DOHH2 (cell line): ENCODE measurements at regions not wholly inside any gene's neighbourhood (a gene's known extent, or its start where the extent isn't known, plus 50 kb on each side); places are given as distances from the start of the nearest gene placed in this dataset.

Source experiments
- H3F3A ChIP-seq: fragments of 200-600 bp; sonication (generic), shearing (Covaris generic); 2 replicates; pipeline ENCODE4 v1.6.0; 2016; ENCODE audit warnings: antibody characterized with exemption, mild to moderate bottlenecking; ENCODE audit not compliant: control insufficient read depth, insufficient read depth
- H3K27ac ChIP-seq: fragments of 200-600 bp; sonication (generic); 2 replicates; pipeline ENCODE4 v1.5.1; 2014; ENCODE audit warnings: low read depth, mild to moderate bottlenecking, low read length, moderate library complexity
- H3K27me3 ChIP-seq: fragments of 200-600 bp; sonication (generic); 2 replicates; pipeline ENCODE4 v1.6.1; 2014; ENCODE audit warnings: mild to moderate bottlenecking, low read length, mixed read lengths; ENCODE audit not compliant: control insufficient read depth
- H3K36me3 ChIP-seq: fragments of 200-600 bp; sonication (generic); 2 replicates; pipeline ENCODE4 v1.6.1; 2014; ENCODE audit warnings: mild to moderate bottlenecking, low read length, moderate library complexity, mixed read lengths; ENCODE audit not compliant: control insufficient read depth
- H3K4me1 ChIP-seq: fragments of 200-600 bp; sonication (generic); 2 replicates; pipeline ENCODE4 v1.6.1; 2014; ENCODE audit warnings: mild to moderate bottlenecking, low read length, mixed read lengths; ENCODE audit not compliant: control insufficient read depth
- H3K4me2 ChIP-seq: fragments of 200-600 bp; sonication (generic); 2 replicates; pipeline ENCODE4 v1.6.0; 2014; ENCODE audit warnings: mild to moderate bottlenecking, low read length, moderate library complexity
- H3K4me3 ChIP-seq: fragments of 200-600 bp; sonication (generic); 2 replicates; pipeline ENCODE4 v1.5.1; 2014; ENCODE audit warnings: mild to moderate bottlenecking, low read length, mixed read lengths
- H3K79me2 ChIP-seq: fragments of 200-600 bp; sonication (generic); 2 replicates; pipeline ENCODE4 v1.6.1; 2014; ENCODE audit warnings: mild to moderate bottlenecking, low read length, mixed read lengths; ENCODE audit not compliant: control insufficient read depth
- H3K9me2 ChIP-seq: fragments of 200-600 bp; sonication (generic); replicated peaks from 2 replicates; pipeline ENCODE4 v1.6.1; 2014; ENCODE audit warnings: mild to moderate bottlenecking, low read length, mixed read lengths; ENCODE audit not compliant: control insufficient read depth
- H3K9me3 ChIP-seq: fragments of 200-600 bp; sonication (generic); 2 replicates; pipeline ENCODE4 v1.6.1; 2014; ENCODE audit warnings: antibody characterized with exemption, low read length, mixed read lengths; ENCODE audit not compliant: control insufficient read depth, insufficient read depth
- H4K20me1 ChIP-seq: fragments of 200-600 bp; sonication (generic); 2 replicates; pipeline ENCODE4 v1.6.0; 2014; ENCODE audit warnings: low read depth, mild to moderate bottlenecking, antibody characterized with exemption, low read length, moderate library complexity; ENCODE audit not compliant: control insufficient read depth, insufficient read depth
- EZH2phosphoT487 ChIP-seq: fragments of 200-600 bp; sonication (generic); IDR thresholded peaks from 2 replicates; pipeline ENCODE4 v1.6.1; 2017; ENCODE audit warnings: borderline replicate concordance, mild to moderate bottlenecking, antibody characterized with exemption, low read length, moderate library complexity, mixed read lengths
- TF ChIP-seq, protein P1 (sequence below): fragments of 200-600 bp; sonication (generic); IDR thresholded peaks from one replicate; pipeline ENCODE4 v1.5.1; 2014; ENCODE audit warnings: antibody characterized with exemption, mild to moderate bottlenecking, low read depth, low read length; ENCODE audit not compliant: poor library complexity, severe bottlenecking

DNA sequence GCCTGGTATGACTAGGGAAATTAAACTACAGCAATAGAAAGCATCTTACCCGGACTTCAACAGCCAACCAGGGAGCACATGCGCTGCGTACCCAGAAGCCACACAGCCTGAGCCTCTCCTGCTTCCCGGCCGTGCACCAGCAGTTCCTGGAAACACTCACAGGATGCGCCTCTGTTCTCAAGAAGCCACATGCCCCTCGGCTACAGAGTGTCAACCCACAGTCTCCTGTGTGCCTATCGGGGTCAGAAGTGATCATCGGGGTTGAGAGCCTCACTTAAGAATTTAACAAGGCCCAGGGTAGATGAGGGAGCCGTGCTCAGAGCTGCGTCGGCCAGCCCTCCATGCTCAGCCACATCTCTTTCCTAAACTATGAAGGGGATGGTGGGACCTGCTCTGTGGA lies 147.2 kb upstream of the GGTLC1 start:
- H3K79me2 ChIP-seq: no peaks in the 10 kb centered on the region
- H3K4me1 ChIP-seq: no peaks in the 10 kb centered on the region
- H3K4me2 ChIP-seq: no peak overlapping the region
- no peaks in the 10 kb centered on the region for H3F3A ChIP-seq
- H3K9me2 ChIP-seq: no peaks in the 10 kb centered on the region
- H3K9me3 ChIP-seq: peaks cover 2% of the 10 kb centered on the region; the same call in 1 of the 2 replicates
- H4K20me1 ChIP-seq: no peaks in the 10 kb centered on the region
- no peak overlapping the region for H3K27ac ChIP-seq
- H3K27me3 ChIP-seq: no peaks in the 10 kb centered on the region
- no peak overlapping the region for H3K4me3 ChIP-seq
- TF ChIP-seq, protein P1, sequence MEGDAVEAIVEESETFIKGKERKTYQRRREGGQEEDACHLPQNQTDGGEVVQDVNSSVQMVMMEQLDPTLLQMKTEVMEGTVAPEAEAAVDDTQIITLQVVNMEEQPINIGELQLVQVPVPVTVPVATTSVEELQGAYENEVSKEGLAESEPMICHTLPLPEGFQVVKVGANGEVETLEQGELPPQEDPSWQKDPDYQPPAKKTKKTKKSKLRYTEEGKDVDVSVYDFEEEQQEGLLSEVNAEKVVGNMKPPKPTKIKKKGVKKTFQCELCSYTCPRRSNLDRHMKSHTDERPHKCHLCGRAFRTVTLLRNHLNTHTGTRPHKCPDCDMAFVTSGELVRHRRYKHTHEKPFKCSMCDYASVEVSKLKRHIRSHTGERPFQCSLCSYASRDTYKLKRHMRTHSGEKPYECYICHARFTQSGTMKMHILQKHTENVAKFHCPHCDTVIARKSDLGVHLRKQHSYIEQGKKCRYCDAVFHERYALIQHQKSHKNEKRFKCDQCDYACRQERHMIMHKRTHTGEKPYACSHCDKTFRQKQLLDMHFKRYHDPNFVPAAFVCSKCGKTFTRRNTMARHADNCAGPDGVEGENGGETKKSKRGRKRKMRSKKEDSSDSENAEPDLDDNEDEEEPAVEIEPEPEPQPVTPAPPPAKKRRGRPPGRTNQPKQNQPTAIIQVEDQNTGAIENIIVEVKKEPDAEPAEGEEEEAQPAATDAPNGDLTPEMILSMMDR: no peak
- no peak for TF ChIP-seq EZH2phosphoT487
- no peaks in the 10 kb centered on the region for H3K36me3 ChIP-seq

DNA sequence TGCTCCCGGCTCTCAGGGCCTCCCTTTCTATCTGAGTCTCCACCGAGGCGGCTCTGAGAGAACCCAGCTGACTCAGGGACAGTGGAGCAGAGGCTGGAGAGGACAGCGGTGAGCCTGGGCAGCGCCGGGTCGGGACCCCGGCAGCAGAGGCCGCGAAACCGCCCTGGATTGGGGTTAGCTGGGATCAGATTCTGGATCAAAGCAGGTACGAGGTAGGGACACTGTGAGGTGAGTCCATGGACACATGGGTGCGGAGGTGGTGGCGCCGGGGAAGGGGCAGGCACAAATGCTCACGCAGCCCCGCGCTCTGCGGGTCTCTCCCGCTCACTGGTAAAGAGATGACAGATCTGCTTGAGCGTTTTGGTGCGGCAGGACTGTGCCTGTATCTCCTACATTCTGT lies 146.4 kb upstream of the GGTLC1 start:
- TF ChIP-seq, protein P1: no peak
- no peak for TF ChIP-seq EZH2phosphoT487
- no peaks in the 10 kb centered on the region for H3K36me3 ChIP-seq
- H3K4me1 ChIP-seq: no peaks in the 10 kb centered on the region
- H3K9me2 ChIP-seq: no peaks in the 10 kb centered on the region
- no peak overlapping the region for H3K4me2 ChIP-seq
- H3K27me3 ChIP-seq: no peaks in the 10 kb centered on the region
- no peaks in the 10 kb centered on the region for H4K20me1 ChIP-seq
- H3K27ac ChIP-seq: no peak overlapping the region
- H3K9me3 ChIP-seq: no peaks in the 10 kb centered on the region
- H3K79me2 ChIP-seq: no peaks in the 10 kb centered on the region
- no peaks in the 10 kb centered on the region for H3F3A ChIP-seq
- no peak overlapping the region for H3K4me3 ChIP-seq

DNA sequence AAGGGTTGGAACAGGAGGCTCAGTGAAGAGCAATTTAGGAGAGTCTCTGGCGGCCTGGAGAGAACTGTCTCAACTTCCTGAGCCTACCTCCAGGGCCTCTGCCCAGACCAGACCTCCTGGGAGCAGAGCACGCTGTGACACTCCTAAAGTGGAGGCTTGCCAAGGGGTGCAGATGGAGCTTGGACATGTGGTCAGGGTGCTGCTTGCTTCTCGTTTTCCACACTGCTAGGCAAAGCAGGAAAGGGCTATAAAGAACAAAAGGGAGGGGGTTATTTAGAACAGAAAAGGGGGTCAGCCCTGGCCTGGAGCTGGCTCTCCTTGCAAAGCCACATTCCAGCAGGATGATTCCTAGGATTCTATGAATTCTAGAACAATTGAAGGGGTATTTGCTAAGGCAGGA lies 145.7 kb upstream of the GGTLC1 start:
- H3K4me1 ChIP-seq: no peaks in the 10 kb centered on the region
- H3F3A ChIP-seq: no peaks in the 10 kb centered on the region

More for the DNA sequence above, 145.7 kb upstream of the GGTLC1 start:
- Histone ChIP-seq H4K20me1 (no peaks in the 10 kb centered on the region), H3K27me3 (no peaks in the 10 kb centered on the region), H3K4me2 (no peak overlapping the region), H3K27ac (no peak overlapping the region), H3K79me2 (no peaks in the 10 kb centered on the region), H3K9me2 (no peaks in the 10 kb centered on the region), H3K4me3 (no peak overlapping the region), H3K9me3 (no peaks in the 10 kb centered on the region), H3K36me3 (no peaks in the 10 kb centered on the region)
- TF ChIP-seq, protein P1: no peak
- no peak for TF ChIP-seq EZH2phosphoT487
